DMS114 treated with DMSO at 0.1 percent for 48 hours (cell line): ENCODE measurements at regions not wholly inside any gene's neighbourhood (a gene's known extent, or its start where the extent isn't known, plus 50 kb on each side); places are given as distances from the start of the nearest gene placed in this dataset.
"Not testable (repeated sequence)": the region's sequence is repeated elsewhere in the genome, so short reads cannot be mapped to it uniquely, and the experiment has no call there.

Source experiments
- DNase-seq: peaks from one replicate; lab custom pipeline; 2025; ENCODE audit not compliant: unreplicated experiment; lab: John Stamatoyannopoulos, UW

- no peak for DNase-seq
These were observed 340.1 kb downstream of the EIPR1 start for GRCh38 chr2:3037196-3038194.

DNA sequence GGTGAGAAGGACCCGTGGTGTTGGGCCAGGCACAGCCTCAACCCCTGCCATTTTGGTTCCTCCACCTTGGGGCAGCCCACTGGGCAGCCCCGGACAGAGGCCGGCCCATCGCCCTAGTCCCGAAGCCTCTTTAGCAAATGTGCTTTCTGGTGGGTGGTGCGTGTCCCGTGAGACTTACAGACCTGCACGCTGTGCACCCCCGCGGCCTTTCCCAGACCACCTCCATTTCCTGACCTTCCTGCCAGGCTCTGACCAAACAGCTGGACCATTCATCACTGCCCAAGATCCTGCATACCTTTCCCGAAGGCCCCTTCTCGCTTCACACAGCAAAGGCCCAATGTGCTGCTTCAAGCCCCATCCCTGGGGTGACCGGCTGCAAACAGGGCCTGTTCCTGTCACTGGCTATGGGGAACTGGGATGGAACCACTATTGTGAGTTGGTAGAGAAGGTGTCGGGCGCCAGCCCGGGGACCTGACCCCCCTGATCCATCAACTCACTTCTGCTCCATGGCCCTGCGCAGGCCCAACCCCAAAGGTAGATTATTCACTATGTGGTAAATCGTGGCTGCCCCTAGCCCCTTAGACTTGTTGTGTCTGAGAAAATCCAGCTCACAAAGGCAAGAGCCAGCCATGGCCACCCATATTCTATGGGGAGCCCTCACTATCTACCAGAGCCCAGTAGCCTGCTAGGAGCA lies 341.0 kb downstream of the EIPR1 start:
- no peak for DNase-seq

GRCh38 chr2:3035385-3036050 lies 342.1 kb downstream of the EIPR1 start:
- DNase-seq = no peak

DNA sequence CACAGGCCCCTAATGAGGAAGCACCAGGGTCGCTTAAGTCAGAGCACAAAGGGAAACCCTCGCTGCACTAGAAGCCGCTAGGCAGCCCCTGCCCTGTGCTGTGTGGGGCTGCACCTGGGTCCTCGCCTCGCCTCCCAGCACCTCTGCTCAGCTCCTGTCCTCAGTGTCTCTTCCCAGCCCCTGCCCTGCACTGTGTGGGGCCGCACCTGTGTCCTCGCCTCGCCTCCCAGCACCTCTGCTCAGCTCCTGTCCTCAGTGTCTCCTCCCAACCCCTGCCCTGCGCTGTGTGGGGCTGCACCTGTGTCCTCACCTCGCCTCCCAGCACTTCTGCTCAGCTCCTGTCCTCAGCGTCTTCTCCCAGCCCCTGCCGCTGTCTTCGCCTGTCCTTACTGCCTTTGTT lies 342.8 kb downstream of the EIPR1 start:
- no peak for DNase-seq

DNA sequence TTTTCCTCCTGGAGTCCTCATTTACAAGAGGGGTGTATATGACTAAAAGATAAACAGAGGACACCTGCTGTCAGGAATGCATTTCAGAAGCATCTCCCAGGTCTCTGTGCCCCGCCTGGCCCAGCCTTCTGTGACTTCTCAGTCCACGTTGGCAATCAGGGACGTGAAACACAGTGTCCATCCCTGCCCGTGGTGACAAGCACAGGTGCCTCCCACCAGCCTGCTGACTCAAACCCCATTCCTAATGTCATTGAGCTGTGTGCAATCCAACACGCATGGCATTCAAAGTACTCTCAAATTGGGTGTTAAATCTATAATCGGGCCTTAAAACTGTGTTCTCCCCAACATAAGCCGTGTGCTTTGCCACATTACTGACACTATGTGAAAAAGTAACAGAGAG lies 343.2 kb downstream of the EIPR1 start:
- no peak for DNase-seq

- no peak for DNase-seq
These were observed 344.3 kb downstream of the EIPR1 start for GRCh38 chr2:3033315-3033714.

- DNase-seq = not testable (repeated sequence)
These were observed 346.8 kb downstream of the EIPR1 start for GRCh38 chr2:3030791-3031190.

DNA sequence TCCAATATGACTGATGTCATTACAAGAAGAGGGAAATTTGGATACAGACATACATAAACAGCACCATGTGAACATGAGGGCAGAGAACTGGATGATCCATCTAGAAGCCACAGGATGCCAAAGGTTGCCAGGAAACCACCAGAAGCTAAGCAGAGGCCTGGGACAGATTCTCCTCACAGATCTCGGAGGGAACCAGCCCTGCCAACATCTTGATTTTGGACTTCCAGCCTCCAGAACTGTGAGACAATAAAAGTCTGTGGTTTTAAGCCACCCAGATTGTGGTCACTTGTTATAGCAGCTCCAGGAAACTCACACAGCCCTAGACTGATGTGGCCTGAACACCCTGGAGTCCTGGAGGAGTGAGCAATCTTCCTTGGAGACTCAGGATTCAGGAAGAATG lies 351.6 kb downstream of the EIPR1 start:
- no peak for DNase-seq

GRCh38 chr2:3025261-3025660 lies 352.4 kb downstream of the EIPR1 start:
- no peak for DNase-seq

GRCh38 chr2:3024401-3024935 lies 353.1 kb downstream of the EIPR1 start:
- DNase-seq = no peak

DNA sequence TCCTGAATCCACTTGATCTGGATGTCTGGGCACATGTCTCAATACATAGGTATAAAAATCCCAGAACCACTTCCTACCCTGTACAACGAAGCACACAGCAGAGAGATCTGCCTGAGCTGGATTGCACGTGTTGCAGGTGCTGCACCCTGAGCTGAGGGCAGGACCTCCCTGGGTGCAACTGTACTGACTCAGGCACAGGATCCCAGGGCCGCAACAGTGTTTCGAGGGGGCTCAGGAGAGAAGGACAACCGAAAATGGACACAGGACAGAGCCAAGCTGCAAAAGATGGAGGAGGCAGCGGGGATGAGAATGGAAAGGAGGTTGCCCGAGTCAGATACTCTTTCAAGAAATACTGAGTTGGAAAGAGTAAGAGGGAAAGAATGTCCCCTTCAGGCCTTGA lies 354.1 kb downstream of the EIPR1 start:
- DNase-seq = no peak

GRCh38 chr2:3022841-3023372 lies 354.7 kb downstream of the EIPR1 start:
- no peak for DNase-seq

GRCh38 chr2:3021720-3022119 lies 355.9 kb downstream of the EIPR1 start:
- no peak for DNase-seq

DNA sequence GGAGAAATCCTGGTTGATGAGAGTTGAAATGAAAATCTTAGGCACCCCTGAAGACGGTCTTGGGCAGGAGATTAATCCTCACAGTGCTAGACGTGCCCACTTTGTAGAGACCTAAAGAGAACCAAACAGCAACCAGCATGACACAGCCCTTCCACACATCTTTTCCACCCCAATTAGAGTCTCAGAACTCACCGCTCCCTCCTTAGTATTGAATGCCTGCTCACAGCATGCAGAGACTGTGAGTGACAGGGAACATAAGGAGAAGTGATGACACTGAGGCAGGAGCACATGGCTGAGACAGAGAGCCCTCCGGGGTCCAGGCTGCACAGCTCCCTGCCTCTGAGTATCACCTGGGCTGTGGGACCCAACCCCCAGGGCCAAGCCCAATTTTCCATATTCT lies 367.6 kb downstream of the EIPR1 start:
- no peak for DNase-seq

DNA sequence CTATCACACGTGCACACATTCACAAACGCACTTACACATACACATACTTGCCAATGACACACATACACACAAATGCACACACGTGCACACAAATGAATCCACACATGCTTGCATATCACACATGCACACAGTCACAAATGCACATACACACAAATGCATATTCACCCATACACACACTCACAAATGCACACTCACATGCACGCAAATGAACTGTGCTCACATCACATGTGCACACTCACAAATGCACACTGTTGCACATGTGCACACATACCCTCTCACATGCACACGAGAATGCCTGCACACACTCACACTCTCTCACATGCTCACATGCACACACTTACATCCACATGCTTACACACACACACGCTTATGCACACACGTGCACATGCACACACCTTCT lies 368.1 kb downstream of the EIPR1 start:
- no peak for DNase-seq

DNA sequence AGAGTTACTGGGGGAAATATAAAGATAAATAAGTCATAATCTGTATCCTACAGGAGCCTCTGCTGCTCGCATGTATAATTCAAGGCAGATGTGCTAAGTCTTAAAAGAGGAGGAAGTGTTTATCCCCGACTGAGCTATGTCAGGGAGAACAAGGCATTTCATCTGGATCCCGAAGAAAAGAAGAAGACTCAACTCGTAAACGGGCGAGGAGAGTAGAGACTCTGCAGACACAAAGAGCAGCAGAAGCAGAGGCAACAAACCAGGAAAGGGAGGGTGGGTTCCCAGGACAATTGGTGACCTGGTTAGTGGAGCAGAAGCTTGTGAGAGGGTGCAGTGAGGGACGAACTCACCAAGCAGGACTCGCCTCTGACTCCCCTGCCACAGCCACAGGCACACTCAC lies 368.6 kb downstream of the EIPR1 start:
- no peak for DNase-seq

DNA sequence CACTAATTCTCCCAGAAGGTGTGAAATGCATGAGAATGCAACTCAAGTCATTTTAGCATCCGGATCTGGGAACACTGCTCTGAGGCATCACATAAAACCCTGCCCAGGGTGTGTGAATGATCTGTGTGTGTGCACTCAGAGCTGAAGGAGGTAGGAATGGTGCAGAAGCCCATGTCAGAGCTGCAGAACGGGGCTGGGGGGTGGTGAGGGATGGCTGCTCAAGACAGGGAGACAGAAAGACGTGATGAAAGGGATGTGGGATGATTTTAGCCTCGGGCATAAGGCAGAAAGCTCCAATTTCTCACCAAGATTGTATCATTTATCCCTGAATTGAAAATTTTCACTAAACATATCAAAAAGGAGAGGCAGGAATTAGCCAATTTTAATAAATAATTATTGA lies 369.1 kb downstream of the EIPR1 start:
- no peak for DNase-seq

- DNase-seq = no peak
These were observed 370.5 kb downstream of the EIPR1 start for GRCh38 chr2:3007135-3007534.

GRCh38 chr2:3005859-3006501 lies 371.6 kb downstream of the EIPR1 start:
- no peak for DNase-seq
